ENCODE measurements at regions not wholly inside any gene's neighbourhood (a gene's known extent, or its start where the extent isn't known, plus 50 kb on each side); places are given as distances from the start of the nearest gene placed in this dataset.
A peak's percentile ranks its signal among the peaks of the same experiment; 100 is the strongest.

DNA sequence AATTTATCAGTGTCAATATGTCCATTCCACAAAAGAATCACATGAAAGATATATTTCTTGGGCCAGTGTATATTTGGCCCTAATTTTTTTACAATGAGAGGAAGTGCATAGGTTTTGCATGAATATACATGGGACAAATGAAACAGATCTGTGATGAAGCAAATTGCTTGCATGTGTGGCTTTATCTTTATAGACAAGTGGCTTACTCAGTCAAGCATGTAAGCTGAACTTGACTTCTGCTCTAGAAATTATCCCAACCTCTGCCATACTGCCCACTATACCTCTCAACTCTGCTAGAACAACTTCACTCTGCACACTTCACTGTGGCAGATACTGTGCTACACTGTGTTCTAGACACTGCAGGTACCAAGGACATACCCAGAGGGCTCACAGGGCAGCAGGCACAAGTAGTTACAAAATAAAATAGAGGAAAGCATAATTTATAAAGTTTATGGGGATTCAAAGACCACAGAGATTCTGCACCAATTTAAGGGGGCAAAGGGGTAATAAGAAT is 349.2 kb upstream of the HSF2 start:
- POLR2A ChIA-PET: no interaction called here
- no peak overlapping the region for H2AFZ ChIP-seq (ENCODE audit: low read length)

DNA sequence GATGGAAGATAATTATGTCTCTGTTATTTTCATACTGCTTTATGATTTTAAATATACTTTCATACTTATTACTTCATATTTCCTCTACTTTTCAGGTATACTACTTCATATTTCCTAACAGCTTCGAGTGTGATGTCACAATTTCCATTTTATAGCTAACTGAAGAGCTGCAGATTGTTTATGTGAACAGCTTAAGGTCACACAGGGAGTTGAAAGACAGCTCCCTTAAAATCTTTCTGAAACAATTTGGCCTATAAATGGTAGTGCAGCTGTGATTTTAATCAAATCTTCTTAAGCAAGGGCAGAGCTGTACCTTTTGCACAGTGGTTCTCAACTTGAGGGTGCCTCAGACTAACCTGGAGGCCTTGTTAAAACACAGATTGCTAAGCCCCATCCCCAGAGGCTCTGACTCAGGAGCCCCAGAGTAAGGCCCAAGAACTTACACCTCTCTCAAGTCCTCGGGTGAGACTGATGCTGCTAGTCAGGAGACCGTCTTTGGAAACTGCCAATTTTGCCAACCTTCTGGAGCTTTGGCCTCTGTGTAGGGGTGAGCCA is 347.0 kb upstream of the HSF2 start:
- in situ Hi-C loops (cut with HindIII; ENCODE audit: extremely low pct_ligation_motif_present, low pct_unique_long_range_greater_than_20kb): no loop called here

More for the DNA sequence above, 349.2 kb upstream of the HSF2 start:
- in situ Hi-C loops (cut with HindIII; ENCODE audit: extremely low pct_ligation_motif_present, low pct_unique_long_range_greater_than_20kb) (no loop called here), intact Hi-C loops (cut with micrococcal nuclease; ENCODE audit: unreplicated experiment) (no loop called here)
- no peaks in the 10 kb centered on the region for H3K9me3 ChIP-seq (ENCODE audit: low read length)
- H3K27ac ChIP-seq (ENCODE audit: extremely low read length, insufficient read depth, low read length): no peak overlapping the region
- H3K9ac ChIP-seq (ENCODE audit: insufficient read depth, low read depth, low read length): no peak overlapping the region
- H3K27me3 ChIP-seq (ENCODE audit: control insufficient read depth in 1 of 2, insufficient read depth in 2 of 2, low read length in 2 of 2): peaks cover 0 to 5% of the 10 kb centered on the region in 2 experiments; a peak in 1 of 5 replicates
- H3K4me1 ChIP-seq (ENCODE audit: insufficient read depth, low read length): no peaks in the 10 kb centered on the region
- no peaks in the 10 kb centered on the region for H3K36me3 ChIP-seq (replicated peaks in 1 of 2; ENCODE audit: control insufficient read depth in 1 of 2, insufficient read depth in 2 of 2, low read length in 2 of 2)
- no peak overlapping the region for H3K4me3 ChIP-seq (replicated peaks in 1 of 3; ENCODE audit: insufficient read depth in 1 of 3, low read depth in 2 of 3, low read length in 3 of 3)
- CTCF ChIA-PET (ENCODE audit: low intra/inter-chr PET ratio, low total read pairs): no interaction called here
- no peak for DNase-seq (ENCODE audit: low spot score)
- TF ChIP-seq, protein P1, sequence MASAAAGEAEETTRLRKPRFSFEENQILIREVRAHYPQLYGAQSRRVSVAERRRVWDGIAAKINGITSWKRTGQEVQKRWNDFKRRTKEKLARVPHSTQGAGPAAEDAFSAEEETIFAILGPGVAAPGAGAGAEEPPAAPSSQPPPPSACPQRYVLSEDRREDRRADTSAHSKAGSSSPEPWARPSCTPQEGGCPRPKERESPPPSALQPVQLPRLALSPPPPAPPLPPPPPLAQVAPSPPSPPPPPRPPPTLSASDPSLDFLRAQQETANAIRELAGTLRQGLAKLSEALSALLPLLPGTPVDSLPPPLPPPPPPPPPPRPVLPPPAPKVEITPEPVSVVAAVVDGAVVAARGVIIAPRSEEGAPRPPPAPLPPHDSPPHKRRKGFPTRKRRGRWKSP (CRISPR knock-in tag; IDR thresholded peaks at IDR 0.05): no peak
- no peak for TF ChIP-seq ZFP37 (CRISPR knock-in tag; IDR thresholded peaks at IDR 0.05; ENCODE audit: borderline replicate concordance)
- BruUV-seq (replicated peaks): no TSS peak
- H4K20me1 ChIP-seq (ENCODE audit: insufficient read depth, low read length): no peaks in the 10 kb centered on the region
- no peak overlapping the region for H3K4me2 ChIP-seq (ENCODE audit: low read depth, low read length)
- no peaks in the 10 kb centered on the region for H3K79me2 ChIP-seq (ENCODE audit: insufficient read depth, low read length)
- FAIRE-seq: no peak
- no peak for ATAC-seq

More for the DNA sequence above, 347.0 kb upstream of the HSF2 start:
- Histone ChIP-seq H3K27ac (ENCODE audit: extremely low read length, insufficient read depth, low read length) (no peak overlapping the region), H3K79me2 (ENCODE audit: insufficient read depth, low read length) (no peaks in the 10 kb centered on the region), H4K20me1 (ENCODE audit: insufficient read depth, low read length) (no peaks in the 10 kb centered on the region), H3K4me3 (replicated peaks in 1 of 3; ENCODE audit: insufficient read depth in 1 of 3, low read depth in 2 of 3, low read length in 3 of 3) (no peak overlapping the region), H2AFZ (ENCODE audit: low read length) (no peak overlapping the region), H3K36me3 (replicated peaks in 1 of 2; ENCODE audit: control insufficient read depth in 1 of 2, insufficient read depth in 2 of 2, low read length in 2 of 2) (no peaks in the 10 kb centered on the region), H3K4me2 (ENCODE audit: low read depth, low read length) (no peak overlapping the region), H3K9ac (ENCODE audit: insufficient read depth, low read depth, low read length) (no peak overlapping the region), H3K4me1 (ENCODE audit: insufficient read depth, low read length) (no peaks in the 10 kb centered on the region), H3K27me3 (ENCODE audit: control insufficient read depth in 1 of 2, insufficient read depth in 2 of 2, low read length in 2 of 2) (peaks cover 0 to 5% of the 10 kb centered on the region in 2 experiments; a peak in 1 of 5 replicates), H3K9me3 (ENCODE audit: low read length) (no peaks in the 10 kb centered on the region)
- WGBS (ENCODE audit: low lambda C conversion rate): 4% methylated on average over 3 of the region's 3 CpGs
- ChIA-PET CTCF (ENCODE audit: low intra/inter-chr PET ratio, low total read pairs) (no interaction called here), POLR2A (no interaction called here)
- FAIRE-seq: no peak
- no peak for ATAC-seq
- TF ChIP-seq, protein P2, sequence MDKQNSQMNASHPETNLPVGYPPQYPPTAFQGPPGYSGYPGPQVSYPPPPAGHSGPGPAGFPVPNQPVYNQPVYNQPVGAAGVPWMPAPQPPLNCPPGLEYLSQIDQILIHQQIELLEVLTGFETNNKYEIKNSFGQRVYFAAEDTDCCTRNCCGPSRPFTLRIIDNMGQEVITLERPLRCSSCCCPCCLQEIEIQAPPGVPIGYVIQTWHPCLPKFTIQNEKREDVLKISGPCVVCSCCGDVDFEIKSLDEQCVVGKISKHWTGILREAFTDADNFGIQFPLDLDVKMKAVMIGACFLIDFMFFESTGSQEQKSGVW (CRISPR knock-in tag; IDR thresholded peaks at IDR 0.05; ENCODE audit: borderline replicate concordance): no peak
- TF ChIP-seq NFIC (IDR thresholded peaks at IDR 0.05; ENCODE audit: low read length) (no peak), NCOA5 (CRISPR knock-in tag; IDR thresholded peaks at IDR 0.05) (no peak), ZNF350 (CRISPR knock-in tag; IDR thresholded peaks at IDR 0.05; ENCODE audit: borderline replicate concordance, low read depth) (no peak), E2F1 (CRISPR knock-in tag; IDR thresholded peaks at IDR 0.05) (no peak), PHB2 (IDR thresholded peaks at IDR 0.05; ENCODE audit: partially characterized antibody) (no peak), HNRNPK (IDR thresholded peaks at IDR 0.05; ENCODE audit: low read depth, low read length, poor library complexity, severe bottlenecking) (peak; percentile 57)
- TF ChIP-seq, protein P3, sequence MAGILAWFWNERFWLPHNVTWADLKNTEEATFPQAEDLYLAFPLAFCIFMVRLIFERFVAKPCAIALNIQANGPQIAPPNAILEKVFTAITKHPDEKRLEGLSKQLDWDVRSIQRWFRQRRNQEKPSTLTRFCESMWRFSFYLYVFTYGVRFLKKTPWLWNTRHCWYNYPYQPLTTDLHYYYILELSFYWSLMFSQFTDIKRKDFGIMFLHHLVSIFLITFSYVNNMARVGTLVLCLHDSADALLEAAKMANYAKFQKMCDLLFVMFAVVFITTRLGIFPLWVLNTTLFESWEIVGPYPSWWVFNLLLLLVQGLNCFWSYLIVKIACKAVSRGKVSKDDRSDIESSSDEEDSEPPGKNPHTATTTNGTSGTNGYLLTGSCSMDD (CRISPR knock-in tag; IDR thresholded peaks at IDR 0.05): no peak
- no TSS peak for BruUV-seq (replicated peaks)
- intact Hi-C loops (cut with micrococcal nuclease; ENCODE audit: unreplicated experiment): no loop called here
- no peak for DNase-seq (ENCODE audit: low spot score)
